PFSK-1 (cell line): ENCODE measurements at regions not wholly inside any gene's neighbourhood (a gene's known extent, or its start where the extent isn't known, plus 50 kb on each side); places are given as distances from the start of the nearest gene placed in this dataset.

Experiments
- POLR2AphosphoS5 ChIP-seq: IDR thresholded peaks from 2 replicates; pipeline ENCODE4 v1.6.1; 2012; ENCODE audit warnings: low read depth, mild to moderate bottlenecking, control low read depth, low read length, moderate library complexity
- REST ChIP-seq, 2 experiments: IDR thresholded peaks; 2 replicates each; pipeline versions ENCODE4 v1.6.1 to v1.8.0; 2011 to 2012; ENCODE audit warnings: low read depth in 2 of 2, low read length in 2 of 2, control low read depth in 1 of 2, inconsistent platforms in 1 of 2, mild to moderate bottlenecking in 1 of 2, moderate library complexity in 1 of 2; ENCODE audit not compliant: insufficient read depth in 1 of 2
- SIN3A ChIP-seq: IDR thresholded peaks from 2 replicates; pipeline ENCODE4 v1.6.1; 2012; ENCODE audit warnings: mild to moderate bottlenecking, low read length, moderate library complexity, borderline replicate concordance; ENCODE audit not compliant: insufficient read depth
- TAF1 ChIP-seq: IDR thresholded peaks from 2 replicates; pipeline ENCODE4 v1.6.1; 2012; ENCODE audit warnings: low read length, control low read depth, borderline replicate concordance; ENCODE audit not compliant: insufficient read depth

GRCh38 chr4:74531963-74532794, 87.2 kb downstream of the AREG start:
- no peak for TF ChIP-seq SIN3A
- TF ChIP-seq TAF1: no peak; the same call in 1 of the 2 replicates
- TF ChIP-seq REST (IDR thresholded peaks at IDR 0.05; ENCODE audit: insufficient read depth in 1 of 2, low read depth in 2 of 2, low read length in 2 of 2): no peak
- TF ChIP-seq POLR2AphosphoS5: no peak
